Ovary (tissue), 3 donors: ENCODE measurements at regions not wholly inside any gene's neighbourhood (a gene's known extent, or its start where the extent isn't known, plus 50 kb on each side); places are given as distances from the start of the nearest gene placed in this dataset.

Experiments
- CTCF ChIP-seq, 3 donors: fragments of 450-650 bp in 2 of 3; fragments of 200-600 bp in 1 of 3; IDR thresholded peaks; one replicate each; pipeline versions ENCODE4 v1.5.1 to v1.8.0; 2016 to 2022; ENCODE audit warnings: antibody characterized with exemption in 3 of 3, mild to moderate bottlenecking in 1 of 3
- POLR2A ChIP-seq: fragments of 450-650 bp; IDR thresholded peaks from one replicate; pipeline ENCODE4 v1.6.1; 2017; ENCODE audit warnings: antibody characterized with exemption, mild to moderate bottlenecking, moderate library complexity
- donor health status: DM: no; HTN: no; CAD: no.

- no peak for TF ChIP-seq POLR2A
- no peak for TF ChIP-seq CTCF (IDR thresholded peaks at IDR 0.05)
These were observed 433.6 kb upstream of the DPH6 start for GRCh38 chr15:35979608-35980007.
